T1000 (cell line): ENCODE measurements at regions not wholly inside any gene's neighbourhood (a gene's known extent, or its start where the extent isn't known, plus 50 kb on each side); places are given as distances from the start of the nearest gene placed in this dataset.
"Not testable (repeated sequence)": the region's sequence is repeated elsewhere in the genome, so short reads cannot be mapped to it uniquely, and the experiment has no call there.

Source experiments
- DNase-seq: peaks from one replicate; lab custom pipeline; 2025; ENCODE audit warnings: mixed read lengths; lab: John Stamatoyannopoulos, UW

GRCh38 chr2:163187995-163188655 is 349.6 kb upstream of the KCNH7 start:
- DNase-seq = no peak

GRCh38 chr2:163187119-163187518 is 348.6 kb upstream of the KCNH7 start:
- no peak for DNase-seq

GRCh38 chr2:163185160-163185559 is 346.6 kb upstream of the KCNH7 start:
- DNase-seq = no peak

- no peak for DNase-seq
These were observed 344.3 kb upstream of the KCNH7 start for GRCh38 chr2:163182764-163183354.

- no peak for DNase-seq
These were observed 339.0 kb upstream of the KCNH7 start for GRCh38 chr2:163177592-163177991.

GRCh38 chr2:163175294-163175693 is 336.7 kb upstream of the KCNH7 start:
- DNase-seq = no peak

GRCh38 chr2:163173591-163173990 is 335.0 kb upstream of the KCNH7 start:
- DNase-seq = no peak

- DNase-seq = no peak
These were observed 333.4 kb upstream of the KCNH7 start for GRCh38 chr2:163171786-163172530.

- no peak for DNase-seq
These were observed 319.4 kb upstream of the KCNH7 start for GRCh38 chr2:163157891-163158496.

- no peak for DNase-seq
These were observed 318.8 kb upstream of the KCNH7 start for GRCh38 chr2:163157411-163157810.

GRCh38 chr2:163155925-163156324 is 317.4 kb upstream of the KCNH7 start:
- DNase-seq = no peak

GRCh38 chr2:163155279-163155883 is 316.8 kb upstream of the KCNH7 start:
- DNase-seq = no peak

- no peak for DNase-seq
These were observed 304.1 kb upstream of the KCNH7 start for GRCh38 chr2:163142618-163143017.

GRCh38 chr2:163138947-163139346 is 300.4 kb upstream of the KCNH7 start:
- no peak for DNase-seq

GRCh38 chr2:163135256-163135655 is 296.7 kb upstream of the KCNH7 start:
- no peak for DNase-seq

- no peak for DNase-seq
These were observed 295.0 kb upstream of the KCNH7 start for GRCh38 chr2:163133602-163134001.

- no peak for DNase-seq
These were observed 294.3 kb upstream of the KCNH7 start for GRCh38 chr2:163132850-163133249.

GRCh38 chr2:163132207-163132606 is 293.6 kb upstream of the KCNH7 start:
- not testable (repeated sequence) for DNase-seq

GRCh38 chr2:163123526-163123925 is 285.0 kb upstream of the KCNH7 start:
- no peak for DNase-seq

GRCh38 chr2:163122257-163122656 is 283.7 kb upstream of the KCNH7 start:
- DNase-seq = no peak

- DNase-seq = no peak
These were observed 282.9 kb upstream of the KCNH7 start for GRCh38 chr2:163121483-163121882.

GRCh38 chr2:163119966-163120365 is 281.4 kb upstream of the KCNH7 start:
- no peak for DNase-seq
